WERI-Rb-1 (cell line): ENCODE measurements at regions not wholly inside any gene's neighbourhood (a gene's known extent, or its start where the extent isn't known, plus 50 kb on each side); places are given as distances from the start of the nearest gene placed in this dataset.

Experiments
- DNase-seq: peaks from one replicate; pipeline ENCODE4 v3.0.0-alpha.2; 2020
- H3K27ac ChIP-seq: fragments of 250-450 bp; sonication (Bioruptor Pico); 2 replicates; pipeline ENCODE4 v1.5.1; 2020; ENCODE audit warnings: mild to moderate bottlenecking, moderate library complexity
- H3K27me3 ChIP-seq: fragments of 250-450 bp; sonication (Bioruptor Pico); 2 replicates; pipeline ENCODE4 v1.5.1; 2021; ENCODE audit warnings: mild to moderate bottlenecking, low read depth, moderate library complexity; ENCODE audit not compliant: insufficient read depth, severe bottlenecking
- H3K36me3 ChIP-seq: fragments of 250-450 bp; sonication (Bioruptor Pico); 2 replicates; pipeline ENCODE4 v1.5.1; 2020; ENCODE audit warnings: mild to moderate bottlenecking, moderate library complexity
- H3K4me3 ChIP-seq: 2 replicates; pipeline ENCODE4 v1.5.1; 2011; ENCODE audit warnings: low read depth, mild to moderate bottlenecking, control low read depth, low read length
- H3K9me3 ChIP-seq: fragments of 250-450 bp; sonication (Bioruptor Pico); 2 replicates; pipeline ENCODE4 v1.5.1; 2021; ENCODE audit warnings: mild to moderate bottlenecking, moderate library complexity; ENCODE audit not compliant: severe bottlenecking
- TF ChIP-seq, protein P1 (sequence below): IDR thresholded peaks from 2 replicates; pipeline ENCODE4 v1.5.1; 2011; ENCODE audit warnings: low read depth, mild to moderate bottlenecking, control low read depth, inconsistent platforms, low read length

DNA sequence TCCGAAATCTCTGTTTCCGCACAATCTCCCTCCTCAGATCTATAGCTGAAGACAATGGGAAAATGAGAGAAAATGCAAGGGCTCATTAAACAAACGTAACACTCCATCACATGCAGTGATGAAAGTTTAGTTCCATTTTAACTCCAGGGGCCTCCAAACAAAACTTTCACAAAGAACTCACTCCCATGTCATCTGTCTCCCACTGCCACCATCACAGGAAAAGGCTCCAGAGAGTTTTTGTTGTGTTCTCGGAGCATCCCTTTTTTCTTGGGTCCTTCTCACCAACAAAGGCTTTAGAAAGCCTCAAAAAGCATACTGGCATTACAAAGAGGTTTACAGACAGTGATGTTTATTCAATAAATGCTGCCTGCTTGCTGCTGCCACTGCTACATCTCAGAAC is 339.6 kb downstream of the TPBG start:
- TF ChIP-seq, protein P1, sequence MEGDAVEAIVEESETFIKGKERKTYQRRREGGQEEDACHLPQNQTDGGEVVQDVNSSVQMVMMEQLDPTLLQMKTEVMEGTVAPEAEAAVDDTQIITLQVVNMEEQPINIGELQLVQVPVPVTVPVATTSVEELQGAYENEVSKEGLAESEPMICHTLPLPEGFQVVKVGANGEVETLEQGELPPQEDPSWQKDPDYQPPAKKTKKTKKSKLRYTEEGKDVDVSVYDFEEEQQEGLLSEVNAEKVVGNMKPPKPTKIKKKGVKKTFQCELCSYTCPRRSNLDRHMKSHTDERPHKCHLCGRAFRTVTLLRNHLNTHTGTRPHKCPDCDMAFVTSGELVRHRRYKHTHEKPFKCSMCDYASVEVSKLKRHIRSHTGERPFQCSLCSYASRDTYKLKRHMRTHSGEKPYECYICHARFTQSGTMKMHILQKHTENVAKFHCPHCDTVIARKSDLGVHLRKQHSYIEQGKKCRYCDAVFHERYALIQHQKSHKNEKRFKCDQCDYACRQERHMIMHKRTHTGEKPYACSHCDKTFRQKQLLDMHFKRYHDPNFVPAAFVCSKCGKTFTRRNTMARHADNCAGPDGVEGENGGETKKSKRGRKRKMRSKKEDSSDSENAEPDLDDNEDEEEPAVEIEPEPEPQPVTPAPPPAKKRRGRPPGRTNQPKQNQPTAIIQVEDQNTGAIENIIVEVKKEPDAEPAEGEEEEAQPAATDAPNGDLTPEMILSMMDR: no peak
- no peaks in the 10 kb centered on the region for H3K36me3 ChIP-seq
- no peak for DNase-seq
- H3K9me3 ChIP-seq: no peaks in the 10 kb centered on the region
- H3K4me3 ChIP-seq: no peak overlapping the region
- no peak overlapping the region for H3K27ac ChIP-seq
- H3K27me3 ChIP-seq: no peaks in the 10 kb centered on the region

- Histone ChIP-seq H3K9me3 (no peaks in the 10 kb centered on the region), H3K36me3 (no peaks in the 10 kb centered on the region), H3K27me3 (no peaks in the 10 kb centered on the region), H3K27ac (no peak overlapping the region), H3K4me3 (no peak overlapping the region)
- TF ChIP-seq, protein P1: no peak
- DNase-seq: no peak
Observed at GRCh38 chr6:82704045-82704444, 340.4 kb downstream of the TPBG start.

- no peaks in the 10 kb centered on the region for H3K36me3 ChIP-seq
- no peaks in the 10 kb centered on the region for H3K9me3 ChIP-seq
- TF ChIP-seq, protein P1: no peak
- DNase-seq: no peak
- no peaks in the 10 kb centered on the region for H3K27me3 ChIP-seq
- no peak overlapping the region for H3K4me3 ChIP-seq
- no peak overlapping the region for H3K27ac ChIP-seq
Observed at GRCh38 chr6:82705579-82705978, 342.0 kb downstream of the TPBG start.

DNA sequence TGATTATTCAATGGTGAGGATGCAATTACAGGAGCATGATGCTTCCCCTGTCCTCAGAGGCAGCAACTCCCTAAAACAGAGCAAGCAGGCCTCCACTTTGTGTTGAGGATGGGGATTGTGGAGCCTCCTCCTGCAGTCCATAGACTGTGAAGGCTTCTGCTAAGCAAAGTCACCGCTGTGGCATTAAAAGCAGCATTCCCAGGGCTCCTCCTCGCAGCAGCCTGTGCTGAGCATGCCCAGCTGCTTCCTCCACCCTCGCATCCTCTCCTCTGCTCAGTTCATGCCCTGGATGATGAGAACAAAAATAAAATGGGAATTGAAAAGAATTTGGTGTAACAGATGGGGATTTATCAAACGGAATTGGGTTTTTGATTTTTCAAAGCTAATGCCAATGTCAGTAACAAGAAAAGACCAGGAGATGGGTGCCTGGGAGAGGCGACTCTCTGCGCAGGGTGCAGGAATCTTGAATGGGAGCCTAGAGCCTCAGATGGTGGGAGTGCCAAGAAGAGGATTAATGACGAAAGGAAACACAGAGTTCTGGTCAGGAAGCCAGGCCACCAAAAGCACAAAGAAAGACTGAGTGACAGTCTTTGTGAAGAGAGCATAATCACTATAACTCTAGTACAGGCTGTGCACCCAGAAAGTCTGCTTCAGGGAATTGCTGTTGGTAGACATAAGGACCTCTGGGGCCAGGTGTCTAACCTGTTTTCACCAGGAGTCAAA is 347.6 kb downstream of the TPBG start:
- DNase-seq: no peak
- Histone ChIP-seq H3K27ac (no peak overlapping the region), H3K36me3 (no peaks in the 10 kb centered on the region), H3K9me3 (peaks cover 6% of the 10 kb centered on the region), H3K27me3 (no peaks in the 10 kb centered on the region), H3K4me3 (no peak overlapping the region)
- TF ChIP-seq, protein P1: no peak

GRCh38 chr6:82711971-82712370 is 348.4 kb downstream of the TPBG start:
- TF ChIP-seq, protein P1: no peak
- H3K4me3 ChIP-seq: no peak overlapping the region
- no peak for DNase-seq
- no peaks in the 10 kb centered on the region for H3K27me3 ChIP-seq
- H3K9me3 ChIP-seq: peaks cover 6% of the 10 kb centered on the region
- no peak overlapping the region for H3K27ac ChIP-seq
- H3K36me3 ChIP-seq: no peaks in the 10 kb centered on the region

DNA sequence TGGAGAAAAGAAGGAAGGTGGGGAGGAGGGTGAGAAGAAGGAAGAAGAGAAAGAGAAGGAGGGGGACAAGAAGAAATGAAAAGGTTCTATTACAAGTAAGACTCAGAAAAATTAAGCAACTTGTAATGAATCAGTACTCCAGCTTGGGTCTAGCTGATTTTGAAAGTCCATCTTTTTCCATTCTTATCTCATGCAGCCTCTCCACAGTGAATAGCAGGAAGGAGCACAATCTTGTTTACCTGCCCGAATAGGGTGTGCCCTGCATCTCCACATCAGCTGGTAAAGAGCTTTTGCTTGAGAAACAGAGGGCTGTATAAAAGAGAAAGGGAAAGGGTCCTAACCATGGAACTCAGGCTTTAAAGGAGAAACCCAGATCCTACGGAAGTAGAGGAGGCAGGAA is 348.8 kb downstream of the TPBG start:
- no peak overlapping the region for H3K4me3 ChIP-seq
- no peaks in the 10 kb centered on the region for H3K36me3 ChIP-seq
- H3K27me3 ChIP-seq: no peaks in the 10 kb centered on the region
- no peak overlapping the region for H3K27ac ChIP-seq
- TF ChIP-seq, protein P1: no peak
- H3K9me3 ChIP-seq: peaks cover 6% of the 10 kb centered on the region
- no peak for DNase-seq
